SK-N-SH (cell line): ENCODE measurements at regions not wholly inside any gene's neighbourhood (a gene's known extent, or its start where the extent isn't known, plus 50 kb on each side); places are given as distances from the start of the nearest gene placed in this dataset.
"Not testable (repeated sequence)": the region's sequence is repeated elsewhere in the genome, so short reads cannot be mapped to it uniquely, and the experiment has no call there.

Experiments used
- GABPA ChIP-seq: IDR thresholded peaks from 2 replicates; pipeline ENCODE4 v1.4.0; 2012; ENCODE audit warnings: low read depth, mild to moderate bottlenecking
- GATA2 ChIP-seq: sonication (generic); formaldehyde crosslinking; IDR thresholded peaks from 2 replicates; pipeline ENCODE4 v1.5.0; 2020; ENCODE audit warnings: mild to moderate bottlenecking, missing genetic modification reagents
- SMC3 ChIP-seq: IDR thresholded peaks from 2 replicates; pipeline ENCODE4 v1.6.1; 2012; ENCODE audit warnings: low read depth, low read length, improper control_type of control experiment
- TF ChIP-seq, protein P1 (sequence below): fragments of 200-600 bp; sonication (generic); IDR thresholded peaks from 2 replicates; pipeline ENCODE4 v1.6.1; 2017; ENCODE audit warnings: antibody characterized with exemption, mild to moderate bottlenecking, moderate library complexity

- TF ChIP-seq, protein P1, sequence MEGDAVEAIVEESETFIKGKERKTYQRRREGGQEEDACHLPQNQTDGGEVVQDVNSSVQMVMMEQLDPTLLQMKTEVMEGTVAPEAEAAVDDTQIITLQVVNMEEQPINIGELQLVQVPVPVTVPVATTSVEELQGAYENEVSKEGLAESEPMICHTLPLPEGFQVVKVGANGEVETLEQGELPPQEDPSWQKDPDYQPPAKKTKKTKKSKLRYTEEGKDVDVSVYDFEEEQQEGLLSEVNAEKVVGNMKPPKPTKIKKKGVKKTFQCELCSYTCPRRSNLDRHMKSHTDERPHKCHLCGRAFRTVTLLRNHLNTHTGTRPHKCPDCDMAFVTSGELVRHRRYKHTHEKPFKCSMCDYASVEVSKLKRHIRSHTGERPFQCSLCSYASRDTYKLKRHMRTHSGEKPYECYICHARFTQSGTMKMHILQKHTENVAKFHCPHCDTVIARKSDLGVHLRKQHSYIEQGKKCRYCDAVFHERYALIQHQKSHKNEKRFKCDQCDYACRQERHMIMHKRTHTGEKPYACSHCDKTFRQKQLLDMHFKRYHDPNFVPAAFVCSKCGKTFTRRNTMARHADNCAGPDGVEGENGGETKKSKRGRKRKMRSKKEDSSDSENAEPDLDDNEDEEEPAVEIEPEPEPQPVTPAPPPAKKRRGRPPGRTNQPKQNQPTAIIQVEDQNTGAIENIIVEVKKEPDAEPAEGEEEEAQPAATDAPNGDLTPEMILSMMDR = not testable (repeated sequence)
- TF ChIP-seq GABPA, GATA2, SMC3: not testable (repeated sequence)
These were observed 647.3 kb upstream of the C16orf82 start for GRCh38 chr16:26419458-26419857.
